K562 (cell line): ENCODE measurements at regions not wholly inside any gene's neighbourhood (a gene's known extent, or its start where the extent isn't known, plus 50 kb on each side); places are given as distances from the start of the nearest gene placed in this dataset.

ENCODE experiments used
- CHAMP1 ChIP-seq: fragments of 450-650 bp; IDR thresholded peaks from 2 replicates; pipeline ENCODE4 v1.6.1; 2016; ENCODE audit warnings: mild to moderate bottlenecking
- FOXK2 ChIP-seq, 2 experiments: fragments of 450-650 bp; IDR thresholded peaks in 1 of 2; conservative IDR thresholded peaks in 1 of 2; 2 replicates each; pipeline ENCODE4 v1.6.1; 2016; ENCODE audit warnings: low read depth in 2 of 2, mild to moderate bottlenecking in 1 of 2
- MED1 ChIP-seq: sonication (generic); formaldehyde crosslinking; IDR thresholded peaks from 2 replicates; pipeline ENCODE4 v1.8.1; 2023; ENCODE audit warnings: missing genetic modification reagents, borderline replicate concordance
- MXD1 ChIP-seq: fragments of 250-450 bp; sonication (Bioruptor Pico); IDR thresholded peaks from 2 replicates; pipeline ENCODE4 v1.8.0; 2021; ENCODE audit warnings: borderline replicate concordance, mild to moderate bottlenecking, moderate library complexity; ENCODE audit not compliant: poor library complexity, severe bottlenecking
- TCF15 ChIP-seq: fragments of 250-450 bp; sonication (Bioruptor Pico); IDR thresholded peaks from 2 replicates; pipeline ENCODE4 v1.8.0; 2022; ENCODE audit warnings: moderate library complexity, mild to moderate bottlenecking, inconsistent platforms
- ZBTB40 ChIP-seq, 2 experiments: fragments of 450-650 bp in 1 of 2; sonication (generic) in 1 of 2; formaldehyde crosslinking in 1 of 2; IDR thresholded peaks; 2 replicates each; pipeline versions ENCODE4 v1.7.1 to v1.9.0; 2016 to 2022; ENCODE audit warnings: inconsistent platforms in 1 of 2, mild to moderate bottlenecking in 1 of 2, missing genetic modification reagents in 1 of 2
- ZNF212 ChIP-seq: fragments of 450-650 bp; formaldehyde crosslinking; IDR thresholded peaks from 2 replicates; pipeline ENCODE4 v1.4.0; 2020; ENCODE audit warnings: mild to moderate bottlenecking
- TF ChIP-seq, protein P1 (sequence below): sonication (generic); formaldehyde crosslinking; IDR thresholded peaks from 2 replicates; pipeline ENCODE4 v1.8.0; 2023; ENCODE audit warnings: mild to moderate bottlenecking, missing genetic modification reagents

- no peak for TF ChIP-seq ZBTB40 (IDR thresholded peaks at IDR 0.05)
- TF ChIP-seq ZBTB40 (CRISPR knock-in tag; IDR thresholded peaks at IDR 0.05), result no peak
- no peak for TF ChIP-seq TCF15 (CRISPR knock-in tag)
- TF ChIP-seq CHAMP1, result no peak
- TF ChIP-seq MXD1 (CRISPR knock-in tag), result no peak
- TF ChIP-seq ZNF212 (CRISPR knock-in tag), result no peak
- TF ChIP-seq MED1, result no peak
- TF ChIP-seq FOXK2 (conservative IDR thresholded peaks at IDR 0.05 in 1 of 2, IDR thresholded peaks at IDR 0.05 in 1 of 2; ENCODE audit: low read depth in 2 of 2), result no peak
- TF ChIP-seq, protein P1, sequence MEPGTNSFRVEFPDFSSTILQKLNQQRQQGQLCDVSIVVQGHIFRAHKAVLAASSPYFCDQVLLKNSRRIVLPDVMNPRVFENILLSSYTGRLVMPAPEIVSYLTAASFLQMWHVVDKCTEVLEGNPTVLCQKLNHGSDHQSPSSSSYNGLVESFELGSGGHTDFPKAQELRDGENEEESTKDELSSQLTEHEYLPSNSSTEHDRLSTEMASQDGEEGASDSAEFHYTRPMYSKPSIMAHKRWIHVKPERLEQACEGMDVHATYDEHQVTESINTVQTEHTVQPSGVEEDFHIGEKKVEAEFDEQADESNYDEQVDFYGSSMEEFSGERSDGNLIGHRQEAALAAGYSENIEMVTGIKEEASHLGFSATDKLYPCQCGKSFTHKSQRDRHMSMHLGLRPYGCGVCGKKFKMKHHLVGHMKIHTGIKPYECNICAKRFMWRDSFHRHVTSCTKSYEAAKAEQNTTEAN, result no peak
Measured at GRCh38 chr4:158053801-158054200, 119.0 kb downstream of the GASK1B start (continued).
